Psoas muscle (tissue), 7 donors: ENCODE measurements at regions not wholly inside any gene's neighbourhood (a gene's known extent, or its start where the extent isn't known, plus 50 kb on each side); places are given as distances from the start of the nearest gene placed in this dataset.
"Not testable (repeated sequence)": the region's sequence is repeated elsewhere in the genome, so short reads cannot be mapped to it uniquely, and the experiment has no call there.

Source experiments
- ATAC-seq, 4 donors: fragments of 200-7000 bp; cut with Tn5 transposase; one replicate each; pipeline ENCODE4 v1.9.1; 2020; ENCODE audit warnings: moderate library complexity in 3 of 4, mild to moderate bottlenecking in 2 of 4
- DNase-seq, 2 donors: peaks; one replicate each; pipeline ENCODE4 v3.0.0-alpha.2; 2020
- H3K27ac ChIP-seq: fragments of 200-600 bp; one replicate; pipeline ENCODE4 v1.8.0; 2022
- H3K27me3 ChIP-seq, 3 donors: fragments of 200-600 bp in 1 of 3; one replicate each; pipeline versions ENCODE4 v1.6.1 to v1.8.0; 2013 to 2022; ENCODE audit warnings: low read length in 2 of 3, mild to moderate bottlenecking in 2 of 3, moderate library complexity in 1 of 3; ENCODE audit not compliant: insufficient read depth in 3 of 3
- H3K36me3 ChIP-seq, 2 donors: fragments of 200-600 bp in 1 of 2; one replicate each; pipeline versions ENCODE4 v1.6.1 to v1.8.0; 2013 to 2022; ENCODE audit warnings: low read depth in 1 of 2, mild to moderate bottlenecking in 1 of 2, moderate library complexity in 1 of 2; ENCODE audit not compliant: insufficient read depth in 1 of 2
- H3K4me1 ChIP-seq: fragments of 200-600 bp; one replicate; pipeline ENCODE4 v1.8.0; 2022
- H3K4me3 ChIP-seq: fragments of 200-600 bp; one replicate; pipeline ENCODE4 v1.8.0; 2022; ENCODE audit warnings: mild to moderate bottlenecking
- H3K9me3 ChIP-seq: fragments of 200-600 bp; one replicate; pipeline ENCODE4 v1.8.0; 2022
- WGBS, 3 donors: extraction: QIAGEN DNeasy Blood & Tissue Kit; methylation state at CpG; one replicate each; pipeline versions ENCODE4 v1.1.6 to v1.1.7; 2013; 5-methylcytosine and 5-hydroxymethylcytosine counted together
- intact Hi-C, 2 donors: fragments of 100-400 bp; cut with DNase I; formaldehyde crosslinking; loops; one replicate each; pipeline versions ENCODE4 v1.11.0 to v1.14.2; 2022
- TF ChIP-seq, protein P1 (sequence below): fragments of 200-600 bp; IDR thresholded peaks from one replicate; pipeline ENCODE4 v1.8.0; 2022; ENCODE audit warnings: antibody characterized with exemption
- donor health status: healthy with polysubstance abuse.
- donor health status: DM: no; HTN: no; CAD: no; lungs with moderate emphysema.
- donor health status: Bipolar disorder and iron deficiency.
- donor health status: healthy.
- donor health status: DM: yes; HTN: yes; CAD: no.
- donor health status: DM: no; HTN: no; CAD: no.
- donor health status: DM: yes; HTN: yes; CAD: no.

- H3K4me1 ChIP-seq, result no peaks in the 10 kb centered on the region
- TF ChIP-seq, protein P1, sequence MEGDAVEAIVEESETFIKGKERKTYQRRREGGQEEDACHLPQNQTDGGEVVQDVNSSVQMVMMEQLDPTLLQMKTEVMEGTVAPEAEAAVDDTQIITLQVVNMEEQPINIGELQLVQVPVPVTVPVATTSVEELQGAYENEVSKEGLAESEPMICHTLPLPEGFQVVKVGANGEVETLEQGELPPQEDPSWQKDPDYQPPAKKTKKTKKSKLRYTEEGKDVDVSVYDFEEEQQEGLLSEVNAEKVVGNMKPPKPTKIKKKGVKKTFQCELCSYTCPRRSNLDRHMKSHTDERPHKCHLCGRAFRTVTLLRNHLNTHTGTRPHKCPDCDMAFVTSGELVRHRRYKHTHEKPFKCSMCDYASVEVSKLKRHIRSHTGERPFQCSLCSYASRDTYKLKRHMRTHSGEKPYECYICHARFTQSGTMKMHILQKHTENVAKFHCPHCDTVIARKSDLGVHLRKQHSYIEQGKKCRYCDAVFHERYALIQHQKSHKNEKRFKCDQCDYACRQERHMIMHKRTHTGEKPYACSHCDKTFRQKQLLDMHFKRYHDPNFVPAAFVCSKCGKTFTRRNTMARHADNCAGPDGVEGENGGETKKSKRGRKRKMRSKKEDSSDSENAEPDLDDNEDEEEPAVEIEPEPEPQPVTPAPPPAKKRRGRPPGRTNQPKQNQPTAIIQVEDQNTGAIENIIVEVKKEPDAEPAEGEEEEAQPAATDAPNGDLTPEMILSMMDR, result no peak
- no peak overlapping the region for H3K4me3 ChIP-seq
- H3K9me3 ChIP-seq, result peaks cover 18% of the 10 kb centered on the region
- H3K27ac ChIP-seq, result no peak overlapping the region
- DNase-seq (no peak), ATAC-seq (no peak)
- H3K27me3 ChIP-seq, result no peaks in the 10 kb centered on the region
- H3K36me3 ChIP-seq, result no peaks in the 10 kb centered on the region
- 78 to 90% (median 84%) methylated on average over 3 of the region's 3 CpGs for WGBS, 3 donors
- intact Hi-C loops, result no loop called here
These were observed 67.1 kb upstream of the SH3PXD2B start for GRCh38 chr5:172521338-172521932.

GRCh38 chr5:172511952-172512351, 57.6 kb upstream of the SH3PXD2B start:
- TF ChIP-seq, protein P1, result no peak
- Histone ChIP-seq H3K4me1 (no peaks in the 10 kb centered on the region), H3K9me3 (peaks cover 10% of the 10 kb centered on the region), H3K27ac (no peak overlapping the region), H3K4me3 (no peak overlapping the region), H3K27me3 (peaks cover 0 to 2% (median 2%) of the 10 kb centered on the region in 3 donors), H3K36me3 (no peaks in the 10 kb centered on the region)
- DNase-seq (no peak), ATAC-seq (no peak)
- intact Hi-C loops, result no loop called here

GRCh38 chr5:172509405-172509781, 55.1 kb upstream of the SH3PXD2B start:
- Histone ChIP-seq H3K4me3 (no peak overlapping the region), H3K4me1 (no peaks in the 10 kb centered on the region), H3K9me3 (peaks cover 10% of the 10 kb centered on the region), H3K36me3 (no peaks in the 10 kb centered on the region), H3K27ac (peak overlapping the region; percentile 27), H3K27me3 (peaks cover 0 to 7% (median 2%) of the 10 kb centered on the region in 3 donors)
- DNase-seq, result no peak
- 55 to 63% (median 58%) methylated on average over 8 of the region's 8 CpGs for WGBS, 3 donors
- ATAC-seq, result peak; percentile 25 to 52 (median 36)
- TF ChIP-seq, protein P1, result no peak
- intact Hi-C loops, result no loop called here

DNA sequence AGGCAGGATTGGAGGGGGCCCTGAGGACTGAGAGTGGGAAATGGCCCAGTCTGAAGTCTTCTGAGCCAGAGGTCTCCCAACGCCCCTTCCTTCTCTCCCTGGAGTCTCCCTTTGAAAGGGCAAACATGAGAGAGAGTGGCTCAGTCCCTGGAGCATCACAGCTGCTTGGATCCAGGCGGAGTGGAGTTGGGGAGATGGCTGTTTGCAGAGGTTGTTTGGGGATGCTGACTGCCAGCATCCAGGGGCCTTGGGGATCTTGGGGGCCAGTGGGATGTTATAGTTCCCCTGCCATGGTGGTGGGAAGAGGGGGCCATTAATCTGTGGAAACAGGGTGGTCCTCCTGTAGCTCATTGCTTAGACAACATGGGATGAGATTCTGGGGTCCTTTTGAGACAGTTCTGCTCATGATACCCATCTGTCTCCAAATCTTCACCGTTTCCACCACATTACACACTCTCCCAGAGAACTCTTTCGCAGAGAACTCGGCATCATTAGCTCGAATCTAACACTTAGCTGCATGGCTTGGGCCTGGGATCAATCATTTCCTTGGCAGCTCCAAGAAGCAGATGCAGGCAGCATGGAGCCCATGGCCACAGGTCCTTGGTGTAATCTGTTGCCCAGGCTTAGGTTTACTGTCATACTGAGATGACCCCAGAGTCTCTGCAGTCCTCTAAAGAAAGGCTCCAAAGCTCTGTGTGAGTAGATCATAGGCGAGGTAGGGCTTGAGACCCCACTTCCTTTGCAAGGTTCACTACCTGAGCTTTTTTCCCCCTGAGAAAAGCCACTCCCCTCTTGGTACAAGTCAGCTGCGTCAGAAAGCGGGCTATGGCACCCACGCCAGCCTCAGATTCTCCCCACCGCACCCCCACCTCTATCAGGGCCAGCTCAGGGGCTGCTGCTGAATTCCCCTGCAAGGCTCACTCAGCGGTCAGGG, 54.4 kb upstream of the SH3PXD2B start:
- peak overlapping the region; percentile 27 for H3K27ac ChIP-seq

DNA sequence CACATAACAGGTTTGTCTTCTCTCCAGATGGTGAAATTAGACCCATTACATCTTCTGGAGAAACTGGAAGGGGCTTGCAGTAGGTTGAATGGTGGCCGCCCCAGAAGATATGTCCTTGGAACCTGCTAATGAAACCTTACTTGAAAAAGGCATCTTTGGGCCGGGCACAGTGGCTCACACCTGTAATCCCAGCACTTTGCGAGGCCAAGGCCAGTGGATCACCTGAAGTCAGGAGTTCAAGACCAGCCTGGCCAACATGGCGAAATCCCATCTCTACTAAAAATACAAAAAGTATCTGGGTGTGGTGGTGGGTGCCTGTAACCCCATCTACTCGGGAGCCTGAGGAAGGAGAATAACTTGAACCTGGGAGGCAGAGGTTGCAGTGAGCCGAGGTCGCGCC, 53.2 kb upstream of the SH3PXD2B start:
- H3K27me3 ChIP-seq, H3K4me1 ChIP-seq, H3K4me3 ChIP-seq, DNase-seq, H3K36me3 ChIP-seq, ATAC-seq, H3K27ac ChIP-seq, intact Hi-C loops, H3K9me3 ChIP-seq: not testable (repeated sequence)
- 85 to 95% (median 88%) methylated on average over 8 of the region's 8 CpGs for WGBS, 3 donors

More for the DNA sequence above, 54.4 kb upstream of the SH3PXD2B start:
- no peak overlapping the region for H3K4me3 ChIP-seq
- H3K36me3 ChIP-seq, result no peaks in the 10 kb centered on the region
- peaks cover 10% of the 10 kb centered on the region for H3K9me3 ChIP-seq
- H3K4me1 ChIP-seq, result no peaks in the 10 kb centered on the region
- TF ChIP-seq, protein P1, result no peak
- ATAC-seq (peak in 1 of 4 donors; percentile 25), DNase-seq (no peak)
- intact Hi-C loops, result no loop called here
- WGBS, 3 donors, result 57 to 71% (median 70%) methylated on average over 12 of the region's 12 CpGs
- H3K27me3 ChIP-seq, result peaks cover 0 to 7% (median 2%) of the 10 kb centered on the region in 3 donors
